Cardiac muscle cell (in vitro differentiated cells and primary cell): ENCODE measurements at regions not wholly inside any gene's neighbourhood (a gene's known extent, or its start where the extent isn't known, plus 50 kb on each side); places are given as distances from the start of the nearest gene placed in this dataset.

Source experiments
- DNase-seq, 2 donors: peaks; one replicate each; pipeline versions ENCODE4 v3.0.0 to v3.0.0-alpha.2; 2010 to 2017; ENCODE audit warnings: low read depth in 1 of 2, low spot score in 1 of 2
- H3K27ac ChIP-seq: fragments of 200-600 bp; sonication (generic); 2 replicates; pipeline ENCODE4 v1.5.1; 2016
- H3K27me3 ChIP-seq: fragments of 200-600 bp; sonication (generic); 2 replicates; pipeline ENCODE4 v1.6.0; 2016; ENCODE audit warnings: control low read depth
- H3K36me3 ChIP-seq: fragments of 200-600 bp; sonication (generic); 2 replicates; pipeline ENCODE4 v1.5.1; 2016; ENCODE audit warnings: control low read depth
- H3K4me1 ChIP-seq: fragments of 200-600 bp; sonication (generic); 2 replicates; pipeline ENCODE4 v1.8.1; 2017; ENCODE audit warnings: low read depth, mild to moderate bottlenecking, mixed run types
- H3K4me3 ChIP-seq: fragments of 200-600 bp; sonication (generic); 2 replicates; pipeline ENCODE4 v1.5.1; 2016; ENCODE audit warnings: mild to moderate bottlenecking
- H3K9me3 ChIP-seq: fragments of 200-600 bp; sonication (generic); 2 replicates; pipeline ENCODE4 v1.5.1; 2017; ENCODE audit warnings: low read depth, mild to moderate bottlenecking, control low read depth
- CTCF ChIP-seq: IDR thresholded peaks from 2 replicates; pipeline ENCODE4 v1.5.1; 2012; ENCODE audit warnings: low read depth, mild to moderate bottlenecking, low read length

- DNase-seq = no peak
- no peak for TF ChIP-seq CTCF
These were observed 68.1 kb upstream of the LMO1 start for GRCh38 chr11:8331767-8332166.

GRCh38 chr11:8330896-8331295, 67.2 kb upstream of the LMO1 start:
- no peaks in the 10 kb centered on the region for H3K27me3 ChIP-seq
- no peak for DNase-seq
- no peak overlapping the region for H3K4me3 ChIP-seq
- no peaks in the 10 kb centered on the region for H3K36me3 ChIP-seq
- H3K4me1 ChIP-seq = no peaks in the 10 kb centered on the region
- no peak overlapping the region for H3K27ac ChIP-seq
- H3K9me3 ChIP-seq = no peaks in the 10 kb centered on the region
- no peak for TF ChIP-seq CTCF

More at GRCh38 chr11:8331767-8332166, 68.1 kb upstream of the LMO1 start:
- no peak overlapping the region for H3K4me3 ChIP-seq
- H3K27ac ChIP-seq = no peak overlapping the region
- no peaks in the 10 kb centered on the region for H3K9me3 ChIP-seq
- no peaks in the 10 kb centered on the region for H3K4me1 ChIP-seq
- H3K27me3 ChIP-seq = no peaks in the 10 kb centered on the region
- no peaks in the 10 kb centered on the region for H3K36me3 ChIP-seq

- Histone ChIP-seq H3K4me1 (no peaks in the 10 kb centered on the region), H3K27ac (no peak overlapping the region)
These were observed 66.7 kb upstream of the LMO1 start for GRCh38 chr11:8330404-8330803.

GRCh38 chr11:8329847-8330361, 66.2 kb upstream of the LMO1 start:
- Histone ChIP-seq H3K4me1 (no peaks in the 10 kb centered on the region), H3K9me3 (no peaks in the 10 kb centered on the region), H3K27me3 (no peaks in the 10 kb centered on the region), H3K27ac (no peak overlapping the region), H3K4me3 (no peak overlapping the region), H3K36me3 (no peaks in the 10 kb centered on the region)
- no peak for DNase-seq
- no peak for TF ChIP-seq CTCF

More at GRCh38 chr11:8330404-8330803, 66.7 kb upstream of the LMO1 start:
- Histone ChIP-seq H3K36me3 (no peaks in the 10 kb centered on the region), H3K9me3 (no peaks in the 10 kb centered on the region), H3K27me3 (no peaks in the 10 kb centered on the region), H3K4me3 (no peak overlapping the region)
- no peak for DNase-seq
- no peak for TF ChIP-seq CTCF

- H3K9me3 ChIP-seq = no peaks in the 10 kb centered on the region
- no peak overlapping the region for H3K27ac ChIP-seq
- H3K36me3 ChIP-seq = no peaks in the 10 kb centered on the region
- no peak for DNase-seq
- no peaks in the 10 kb centered on the region for H3K27me3 ChIP-seq
- no peaks in the 10 kb centered on the region for H3K4me1 ChIP-seq
- TF ChIP-seq CTCF = no peak
- no peak overlapping the region for H3K4me3 ChIP-seq
These were observed 65.7 kb upstream of the LMO1 start for GRCh38 chr11:8329336-8329735.
